GM13977 (cell line): ENCODE measurements at regions not wholly inside any gene's neighbourhood (a gene's known extent, or its start where the extent isn't known, plus 50 kb on each side); places are given as distances from the start of the nearest gene placed in this dataset.

Source experiments
- DNase-seq: peaks from one replicate; pipeline ENCODE4 v3.0.0; 2012; ENCODE audit warnings: low spot score
- in situ Hi-C: fragments of 300-500 bp; cut with MboI; formaldehyde crosslinking; loops from one replicate; pipeline ENCODE4 v1.12.0; 2022; ENCODE audit warnings: low sequenced_read_pairs, low pct_unique_long_range_greater_than_20kb, mixed read lengths, inconsistent platforms; ENCODE audit not compliant: unreplicated experiment
- TF ChIP-seq, protein P1 (sequence below): IDR thresholded peaks from 2 replicates; pipeline ENCODE4 v1.5.1; 2012; ENCODE audit warnings: mild to moderate bottlenecking, control low read depth; ENCODE audit not compliant: insufficient read depth; ENCODE audit errors: extremely low read depth, missing control alignments

DNA sequence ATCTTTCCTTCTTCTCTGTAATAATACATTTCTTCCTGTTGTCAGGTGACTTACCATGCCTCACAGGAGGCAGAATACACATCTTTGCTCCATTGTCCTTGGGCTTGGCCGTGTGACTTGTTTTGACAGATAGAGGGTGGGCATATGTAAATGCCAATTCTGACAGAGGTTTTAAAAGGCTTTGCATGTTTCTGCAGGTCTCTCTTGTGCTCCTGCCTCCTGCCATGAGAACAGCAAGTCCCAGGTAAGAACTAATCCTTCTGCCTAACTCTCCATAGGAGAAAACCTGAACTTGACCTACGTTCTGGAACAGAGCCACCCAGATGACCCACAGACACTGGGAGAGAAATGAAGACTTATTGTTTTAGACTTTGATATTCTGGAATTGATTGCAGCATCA lies 88.7 kb upstream of the TNFSF11 start:
- no peak for DNase-seq

DNA sequence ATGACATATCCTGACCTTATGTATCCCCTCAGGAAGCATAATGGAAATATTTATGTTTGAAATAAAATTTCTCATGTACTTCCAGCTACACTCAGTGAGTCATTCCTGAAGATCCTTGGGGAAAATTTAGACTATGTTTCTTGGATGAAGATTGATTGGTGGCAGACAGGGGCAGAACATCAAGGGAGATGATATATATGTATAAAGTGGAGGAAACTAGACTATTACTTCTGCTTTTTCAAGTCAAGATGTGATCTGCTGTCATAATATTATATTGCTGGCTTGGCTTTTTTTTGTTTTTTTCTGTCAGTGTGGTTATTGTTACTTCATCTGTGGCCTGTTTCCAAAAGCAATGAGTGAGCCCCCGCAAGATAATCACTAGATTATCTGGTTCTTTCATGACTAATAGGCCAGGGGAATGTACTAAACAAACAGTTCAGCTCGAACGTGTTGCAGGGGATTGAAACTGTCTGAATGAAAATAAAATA lies 87.2 kb upstream of the TNFSF11 start:
- no peak for DNase-seq
- TF ChIP-seq, protein P1, sequence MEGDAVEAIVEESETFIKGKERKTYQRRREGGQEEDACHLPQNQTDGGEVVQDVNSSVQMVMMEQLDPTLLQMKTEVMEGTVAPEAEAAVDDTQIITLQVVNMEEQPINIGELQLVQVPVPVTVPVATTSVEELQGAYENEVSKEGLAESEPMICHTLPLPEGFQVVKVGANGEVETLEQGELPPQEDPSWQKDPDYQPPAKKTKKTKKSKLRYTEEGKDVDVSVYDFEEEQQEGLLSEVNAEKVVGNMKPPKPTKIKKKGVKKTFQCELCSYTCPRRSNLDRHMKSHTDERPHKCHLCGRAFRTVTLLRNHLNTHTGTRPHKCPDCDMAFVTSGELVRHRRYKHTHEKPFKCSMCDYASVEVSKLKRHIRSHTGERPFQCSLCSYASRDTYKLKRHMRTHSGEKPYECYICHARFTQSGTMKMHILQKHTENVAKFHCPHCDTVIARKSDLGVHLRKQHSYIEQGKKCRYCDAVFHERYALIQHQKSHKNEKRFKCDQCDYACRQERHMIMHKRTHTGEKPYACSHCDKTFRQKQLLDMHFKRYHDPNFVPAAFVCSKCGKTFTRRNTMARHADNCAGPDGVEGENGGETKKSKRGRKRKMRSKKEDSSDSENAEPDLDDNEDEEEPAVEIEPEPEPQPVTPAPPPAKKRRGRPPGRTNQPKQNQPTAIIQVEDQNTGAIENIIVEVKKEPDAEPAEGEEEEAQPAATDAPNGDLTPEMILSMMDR, result no peak
- in situ Hi-C loops, result loop anchor here (25.0 kb wide), 1 partner anchor 149 kb away; no protein-coding TSS in a partner anchor

More for the DNA sequence above, 88.7 kb upstream of the TNFSF11 start:
- TF ChIP-seq, protein P1, result no peak
- in situ Hi-C loops, result loop anchor here (25.0 kb wide), 1 partner anchor 148 kb away; no protein-coding TSS in a partner anchor

DNA sequence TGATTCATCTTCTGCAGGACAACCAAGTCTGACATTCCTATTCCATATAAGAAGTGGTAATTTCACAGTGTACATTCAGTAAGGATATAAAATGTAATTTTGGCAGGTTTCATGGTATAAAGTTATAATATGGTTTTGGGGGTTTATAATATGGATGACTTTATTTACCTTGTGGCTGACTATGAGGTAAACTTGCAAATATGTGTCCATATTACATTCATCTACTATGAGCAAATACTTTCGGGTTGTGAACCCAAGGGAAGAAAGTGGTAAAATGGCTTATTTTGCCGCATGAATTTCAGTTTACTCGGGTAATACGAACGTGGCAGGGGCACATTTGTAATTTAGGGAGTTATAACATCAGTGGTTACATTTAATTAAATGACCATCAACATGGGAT lies 86.7 kb upstream of the TNFSF11 start:
- in situ Hi-C loops, result loop anchor here (25.0 kb wide), 1 partner anchor 150 kb away; no protein-coding TSS in a partner anchor
- DNase-seq, result no peak
- TF ChIP-seq, protein P1, result no peak

DNA sequence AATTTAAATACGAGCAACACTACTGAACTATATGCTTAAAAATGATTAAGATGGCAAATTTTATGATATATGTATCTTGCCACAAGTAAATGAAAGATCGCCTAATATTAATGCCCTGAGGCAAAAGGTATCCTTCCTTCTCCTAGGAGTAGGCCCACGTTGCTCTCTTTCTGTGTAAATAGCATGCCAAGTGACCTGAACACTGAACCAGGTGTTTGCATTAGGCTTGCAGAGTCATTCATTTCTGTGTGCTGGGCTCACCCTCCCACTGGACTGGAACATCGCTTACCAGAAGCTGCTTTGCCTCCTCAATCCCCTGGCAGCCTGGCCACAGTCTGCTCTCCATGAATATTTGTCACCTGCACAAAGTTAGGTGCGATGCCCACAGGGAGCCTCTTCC lies 83.3 kb upstream of the TNFSF11 start:
- TF ChIP-seq, protein P1, result no peak
- in situ Hi-C loops, result loop anchor here (25.0 kb wide), 1 partner anchor 153 kb away; no protein-coding TSS in a partner anchor
- no peak for DNase-seq

DNA sequence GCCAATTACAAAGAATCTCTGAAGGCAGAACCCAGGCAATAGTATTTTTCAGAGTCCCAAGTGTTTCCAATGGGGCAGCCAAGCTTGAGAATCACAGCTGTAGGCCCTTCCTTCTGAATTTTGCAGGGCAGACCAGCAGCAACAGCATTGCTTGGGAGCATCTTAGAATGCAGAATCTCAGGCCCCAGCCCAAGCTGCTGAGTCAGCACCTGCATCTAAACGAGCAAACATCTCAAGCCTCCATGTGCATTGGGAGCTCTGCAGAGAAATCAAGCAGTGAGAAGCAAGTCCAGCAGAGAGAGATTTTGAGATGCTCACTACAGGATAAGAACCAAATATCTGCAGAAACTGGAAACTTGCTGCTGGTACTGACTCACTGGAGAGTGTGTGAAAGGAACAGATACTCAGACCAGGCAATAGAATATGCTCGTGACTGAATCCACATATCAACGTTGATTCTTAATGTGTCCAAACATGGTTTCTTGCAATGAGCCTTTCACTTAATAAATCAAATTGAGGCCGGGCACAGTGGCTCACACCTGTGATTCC lies 81.5 kb upstream of the TNFSF11 start:
- TF ChIP-seq, protein P1, result no peak
- DNase-seq, result no peak
- in situ Hi-C loops, result loop anchor here (25.0 kb wide), 1 partner anchor 155 kb away; no protein-coding TSS in a partner anchor

DNA sequence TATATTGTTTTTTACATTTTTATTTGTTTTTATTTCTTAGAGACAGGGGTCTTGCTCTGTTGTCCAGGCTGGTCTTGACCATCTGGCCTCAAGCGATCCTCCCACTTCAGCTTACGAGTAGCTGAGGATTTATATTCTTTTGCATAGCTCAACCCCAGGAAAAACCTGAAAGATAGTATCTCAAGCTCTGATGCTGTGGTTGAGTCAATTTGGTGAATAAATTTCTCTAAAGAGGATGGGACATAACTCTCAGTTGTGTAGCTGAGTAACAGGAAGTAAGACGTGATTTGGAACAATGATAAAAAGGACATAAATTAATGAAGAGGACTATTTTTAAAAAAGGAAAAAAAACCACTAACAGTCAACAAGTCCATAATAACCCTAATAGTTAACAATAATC lies 79.8 kb upstream of the TNFSF11 start:
- TF ChIP-seq, protein P1, result no peak

DNA sequence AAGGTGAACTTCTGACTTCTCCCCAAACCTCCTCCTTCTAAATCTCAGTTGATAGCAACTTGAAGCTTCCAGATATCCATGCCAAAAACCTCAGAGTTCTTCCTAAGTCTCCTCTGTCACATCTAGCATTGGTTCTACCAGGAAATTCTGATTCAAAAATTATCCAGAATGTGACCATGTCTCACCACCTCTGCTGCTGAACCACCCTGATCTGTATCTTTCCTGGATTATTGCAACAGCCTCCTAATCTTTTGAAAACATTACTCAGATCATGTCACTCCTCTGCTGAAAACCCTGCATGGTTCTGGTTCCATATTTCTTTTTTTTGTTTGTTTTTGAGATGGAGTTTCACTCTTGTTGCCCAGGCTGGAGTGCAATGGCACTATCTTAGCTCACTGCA lies 78.7 kb upstream of the TNFSF11 start:
- DNase-seq, result no peak
- TF ChIP-seq, protein P1, result no peak
- in situ Hi-C loops, result loop anchor here (25.0 kb wide), 1 partner anchor 158 kb away; no protein-coding TSS in a partner anchor

More for the DNA sequence above, 79.8 kb upstream of the TNFSF11 start:
- in situ Hi-C loops, result loop anchor here (25.0 kb wide), 1 partner anchor 157 kb away; no protein-coding TSS in a partner anchor
- DNase-seq, result no peak
